A673 (cell line): ENCODE measurements at regions not wholly inside any gene's neighbourhood (a gene's known extent, or its start where the extent isn't known, plus 50 kb on each side); places are given as distances from the start of the nearest gene placed in this dataset.

ENCODE experiments used
- BruUV-seq: library from RNA; stranded (reverse); fragments of 400-500 nt; replicated peaks from 2 replicates; lab custom pipeline; 2021; lab: Mats Ljungman, UMichigan
- CTCF ChIA-PET: fragments of 300-600 bp; sonication (Branson Sonifier 250); formaldehyde crosslinking; loops from one replicate; lab custom pipeline; 2022; ENCODE audit warnings: antibody characterized with exemption; lab: Charles Lee
- POLR2A ChIA-PET: fragments of 300-600 bp; sonication (Branson Sonifier 250); formaldehyde crosslinking; loops from one replicate; lab custom pipeline; 2022; ENCODE audit warnings: antibody characterized with exemption; ENCODE audit not compliant: low non-redundant PET; lab: Charles Lee
- DNase-seq: peaks from one replicate; pipeline ENCODE4 v3.0.0-alpha.2; 2015; ENCODE audit warnings: low spot score
- H3K27ac ChIP-seq: fragments of 200-600 bp; sonication (generic); 2 replicates; pipeline ENCODE4 v1.5.1; 2016; ENCODE audit warnings: mixed run types, low read depth, mild to moderate bottlenecking, mixed read lengths, antibody characterized with exemption, low read length; ENCODE audit not compliant: poor library complexity, severe bottlenecking
- H3K27me3 ChIP-seq: fragments of 200-600 bp; sonication (generic); replicated peaks from 2 replicates; pipeline ENCODE4 v1.6.1; 2017; ENCODE audit warnings: mixed run types, low read depth, mild to moderate bottlenecking, mixed read lengths, antibody characterized with exemption, low read length; ENCODE audit not compliant: insufficient read depth, poor library complexity
- H3K36me3 ChIP-seq: fragments of 200-600 bp; sonication (generic); 2 replicates; pipeline ENCODE4 v1.6.1; 2016; ENCODE audit warnings: mixed run types, mild to moderate bottlenecking, mixed read lengths, antibody characterized with exemption, low read length; ENCODE audit not compliant: insufficient read depth, poor library complexity, severe bottlenecking
- H3K4me1 ChIP-seq: fragments of 200-600 bp; sonication (generic); 2 replicates; pipeline ENCODE4 v1.6.1; 2017; ENCODE audit warnings: mixed run types, mild to moderate bottlenecking, mixed read lengths, antibody characterized with exemption, low read length; ENCODE audit not compliant: insufficient read depth, poor library complexity, severe bottlenecking
- H3K4me3 ChIP-seq: fragments of 200-600 bp; sonication (generic); 2 replicates; pipeline ENCODE4 v1.5.1; 2016; ENCODE audit warnings: low read depth, mixed run types, mild to moderate bottlenecking, mixed read lengths, low read length; ENCODE audit not compliant: poor library complexity, severe bottlenecking
- H3K9me3 ChIP-seq: fragments of 200-600 bp; sonication (generic); 2 replicates; pipeline ENCODE4 v1.6.1; 2016; ENCODE audit warnings: mixed run types, low read depth, mild to moderate bottlenecking, mixed read lengths, antibody characterized with exemption, low read length; ENCODE audit not compliant: poor library complexity, severe bottlenecking
- EZH2 ChIP-seq: fragments of 200-600 bp; sonication (generic); IDR thresholded peaks from 2 replicates; pipeline ENCODE4 v1.6.1; 2017; ENCODE audit warnings: borderline replicate concordance, low read depth, mild to moderate bottlenecking, mixed read lengths, antibody characterized with exemption, low read length; ENCODE audit not compliant: poor library complexity, severe bottlenecking
- intact Hi-C: fragments of 100-400 bp; cut with micrococcal nuclease; formaldehyde crosslinking; loops from one replicate; pipeline ENCODE4 v1.10.0; 2022; ENCODE audit not compliant: unreplicated experiment
- TF ChIP-seq, protein P1 (sequence below): fragments of 300-800, 200-600 bp; sonication (generic); conservative IDR thresholded peaks from 2 replicates; pipeline ENCODE4 v1.5.1; 2017; ENCODE audit warnings: low read depth, mild to moderate bottlenecking, antibody characterized with exemption, low read length, moderate library complexity, mixed read lengths

DNA sequence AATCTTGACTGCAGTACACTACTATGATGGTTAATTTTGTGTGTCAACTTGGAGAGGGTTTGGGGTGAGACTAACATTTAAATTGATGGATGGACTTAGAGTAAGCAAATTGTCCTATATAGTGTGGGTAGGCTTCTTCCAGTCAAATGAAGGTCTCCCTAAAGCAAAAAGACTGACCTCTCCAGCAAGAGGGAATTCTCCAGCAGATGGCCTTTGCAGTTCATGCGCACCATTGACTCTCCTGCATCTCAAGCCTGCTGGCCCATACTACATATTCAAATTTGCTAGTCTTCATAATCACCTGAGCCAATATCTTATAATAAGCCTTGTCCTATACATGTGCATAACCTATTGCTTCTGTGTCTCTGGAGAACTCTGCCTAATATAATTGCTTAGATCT lies 260.2 kb downstream of the RERGL start:
- DNase-seq: no peak
- no peaks in the 10 kb centered on the region for H3K4me1 ChIP-seq
- H3K36me3 ChIP-seq: no peaks in the 10 kb centered on the region
- H3K9me3 ChIP-seq: no peaks in the 10 kb centered on the region
- no peaks in the 10 kb centered on the region for H3K27me3 ChIP-seq
- no peak overlapping the region for H3K4me3 ChIP-seq
- POLR2A ChIA-PET: no interaction called here
- CTCF ChIA-PET: no interaction called here
- no TSS peak for BruUV-seq
- intact Hi-C loops: no loop called here
- no peak for TF ChIP-seq EZH2
- TF ChIP-seq, protein P1, sequence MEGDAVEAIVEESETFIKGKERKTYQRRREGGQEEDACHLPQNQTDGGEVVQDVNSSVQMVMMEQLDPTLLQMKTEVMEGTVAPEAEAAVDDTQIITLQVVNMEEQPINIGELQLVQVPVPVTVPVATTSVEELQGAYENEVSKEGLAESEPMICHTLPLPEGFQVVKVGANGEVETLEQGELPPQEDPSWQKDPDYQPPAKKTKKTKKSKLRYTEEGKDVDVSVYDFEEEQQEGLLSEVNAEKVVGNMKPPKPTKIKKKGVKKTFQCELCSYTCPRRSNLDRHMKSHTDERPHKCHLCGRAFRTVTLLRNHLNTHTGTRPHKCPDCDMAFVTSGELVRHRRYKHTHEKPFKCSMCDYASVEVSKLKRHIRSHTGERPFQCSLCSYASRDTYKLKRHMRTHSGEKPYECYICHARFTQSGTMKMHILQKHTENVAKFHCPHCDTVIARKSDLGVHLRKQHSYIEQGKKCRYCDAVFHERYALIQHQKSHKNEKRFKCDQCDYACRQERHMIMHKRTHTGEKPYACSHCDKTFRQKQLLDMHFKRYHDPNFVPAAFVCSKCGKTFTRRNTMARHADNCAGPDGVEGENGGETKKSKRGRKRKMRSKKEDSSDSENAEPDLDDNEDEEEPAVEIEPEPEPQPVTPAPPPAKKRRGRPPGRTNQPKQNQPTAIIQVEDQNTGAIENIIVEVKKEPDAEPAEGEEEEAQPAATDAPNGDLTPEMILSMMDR: no peak
- H3K27ac ChIP-seq: no peak overlapping the region

DNA sequence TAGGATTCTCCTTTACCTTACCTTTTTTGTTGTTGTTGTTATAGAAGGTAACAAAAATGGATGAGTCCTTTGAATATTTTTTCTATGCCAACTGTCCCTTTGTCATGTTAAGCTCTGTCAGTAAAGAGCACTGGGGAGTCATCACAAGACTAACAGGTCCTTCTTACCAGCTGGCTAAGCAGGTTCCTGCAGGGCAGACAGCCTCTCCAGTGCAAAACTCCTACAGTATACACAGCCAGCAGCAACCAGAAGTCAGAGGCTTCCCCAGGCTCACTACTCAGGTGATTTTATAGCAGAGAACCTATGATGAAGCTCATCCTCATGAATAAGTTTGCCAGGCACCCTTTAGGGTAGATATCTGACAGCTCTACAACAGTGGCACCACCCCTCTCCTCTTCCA lies 271.1 kb downstream of the RERGL start:
- Histone ChIP-seq H3K4me3 (no peak overlapping the region), H3K9me3 (no peaks in the 10 kb centered on the region), H3K4me1 (no peaks in the 10 kb centered on the region), H3K27ac (no peak overlapping the region), H3K36me3 (no peaks in the 10 kb centered on the region), H3K27me3 (no peaks in the 10 kb centered on the region)
- BruUV-seq: no TSS peak
- DNase-seq: no peak
- ChIA-PET POLR2A (no interaction called here), CTCF (no interaction called here)
- no peak for TF ChIP-seq EZH2
- TF ChIP-seq, protein P1: no peak
- intact Hi-C loops: no loop called here

DNA sequence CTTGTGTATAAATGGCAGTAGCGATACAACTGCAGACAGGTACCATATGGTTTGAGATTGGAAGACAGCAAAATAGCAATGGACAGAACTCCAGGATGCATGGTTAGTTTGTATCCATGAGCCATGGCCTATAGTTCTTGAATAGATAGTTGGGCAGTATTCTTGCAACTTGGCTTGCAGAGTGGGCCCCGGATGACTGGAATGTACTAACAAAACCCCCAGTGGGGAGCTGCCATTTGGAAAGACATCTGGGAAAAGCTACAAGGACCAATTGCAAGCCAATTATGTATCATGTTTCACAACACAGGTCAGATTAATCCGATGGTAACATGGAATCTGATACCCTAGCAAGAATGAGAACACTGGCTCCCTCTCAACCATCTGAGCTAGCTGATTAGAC lies 279.6 kb downstream of the RERGL start:
- intact Hi-C loops: no loop called here
- H3K27ac ChIP-seq: no peak overlapping the region
- no peaks in the 10 kb centered on the region for H3K9me3 ChIP-seq
- H3K4me3 ChIP-seq: no peak overlapping the region
- H3K4me1 ChIP-seq: no peaks in the 10 kb centered on the region
- no peaks in the 10 kb centered on the region for H3K27me3 ChIP-seq
- no TSS peak for BruUV-seq
- peak; percentile 7 for DNase-seq
- TF ChIP-seq EZH2: no peak
- TF ChIP-seq, protein P1: no peak
- ChIA-PET POLR2A (no interaction called here), CTCF (no interaction called here)
- H3K36me3 ChIP-seq: no peaks in the 10 kb centered on the region
